Sigmoid colon (tissue), 6 donors: ENCODE measurements at regions not wholly inside any gene's neighbourhood (a gene's known extent, or its start where the extent isn't known, plus 50 kb on each side); places are given as distances from the start of the nearest gene placed in this dataset.

Experiments
- DNase-seq: peaks from one replicate; pipeline ENCODE4 v3.0.0-alpha.2; 2019
- H3K27ac ChIP-seq, 4 donors: fragments of 200-600 bp; sonication (generic); one replicate each; pipeline ENCODE4 v1.5.1; 2016 to 2019; ENCODE audit warnings: mild to moderate bottlenecking in 1 of 4
- H3K27me3 ChIP-seq, 3 donors: fragments of 200-600 bp; sonication (generic); one replicate each; pipeline ENCODE4 v1.5.1; 2019; ENCODE audit warnings: mild to moderate bottlenecking in 1 of 3
- H3K36me3 ChIP-seq, 4 donors: fragments of 200-600 bp; sonication (generic); one replicate each; pipeline ENCODE4 v1.5.1; 2016 to 2019
- H3K4me1 ChIP-seq, 4 donors: fragments of 200-600 bp; sonication (generic); one replicate each; pipeline ENCODE4 v1.5.1; 2017 to 2019
- H3K4me3 ChIP-seq, 4 donors: fragments of 200-600 bp; sonication (generic); one replicate each; pipeline ENCODE4 v1.5.1; 2017 to 2019; ENCODE audit warnings: mild to moderate bottlenecking in 2 of 4, moderate library complexity in 1 of 4
- H3K9me3 ChIP-seq, 4 donors: fragments of 200-600 bp in 3 of 4; sonication (generic) in 3 of 4; one replicate each; pipeline versions ENCODE4 v1.5.1 to v1.6.1; 2013 to 2019
- CTCF ChIP-seq, 4 experiments: fragments of 450-650 bp in 3 of 4; fragments of 200-600 bp in 1 of 4; IDR thresholded peaks; one replicate each; pipeline ENCODE4 v1.5.1; 2016 to 2019; ENCODE audit warnings: antibody characterized with exemption in 4 of 4, mild to moderate bottlenecking in 3 of 4, moderate library complexity in 2 of 4
- EP300 ChIP-seq, 4 donors: sonication (generic); formaldehyde crosslinking; IDR thresholded peaks; one replicate each; pipeline ENCODE4 v1.6.1; 2017; ENCODE audit warnings: antibody characterized with exemption in 4 of 4
- POLR2A ChIP-seq, 2 donors: fragments of 450-650 bp; IDR thresholded peaks; one replicate each; pipeline ENCODE4 v1.6.1; 2016; ENCODE audit warnings: antibody characterized with exemption in 2 of 2, mild to moderate bottlenecking in 2 of 2, moderate library complexity in 2 of 2
- POLR2AphosphoS5 ChIP-seq, 4 donors: sonication (generic); formaldehyde crosslinking; IDR thresholded peaks; one replicate each; pipeline ENCODE4 v1.6.1; 2017; ENCODE audit warnings: antibody characterized with exemption in 4 of 4
- WGBS, 2 donors: extraction: QIAGEN DNeasy Blood & Tissue Kit; methylation state at CpG; one replicate each; pipeline ENCODE4 v1.1.7; 2013; 5-methylcytosine and 5-hydroxymethylcytosine counted together
- intact Hi-C: fragments of 100-400 bp; cut with DNase I; formaldehyde crosslinking; loops from one replicate; pipeline ENCODE4 v1.15.1; 2023
- donor health status: healthy with polysubstance abuse.
- donor health status: healthy.

GRCh38 chr6:51396583-51396982, 577.9 kb downstream of the TFAP2B start:
- no peaks in the 10 kb centered on the region for H3K4me1 ChIP-seq
- H3K36me3 ChIP-seq: no peaks in the 10 kb centered on the region
- H3K27me3 ChIP-seq: no peaks in the 10 kb centered on the region
- H3K27ac ChIP-seq: no peak overlapping the region
- TF ChIP-seq POLR2A (IDR thresholded peaks at IDR 0.05) (no peak), POLR2AphosphoS5 (IDR thresholded peaks at IDR 0.05) (no peak), EP300 (IDR thresholded peaks at IDR 0.05) (no peak), CTCF (IDR thresholded peaks at IDR 0.05) (no peak)
- no peak for DNase-seq
- no peak overlapping the region for H3K4me3 ChIP-seq
- H3K9me3 ChIP-seq: no peaks in the 10 kb centered on the region
- intact Hi-C loops: no loop called here

- no peaks in the 10 kb centered on the region for H3K4me1 ChIP-seq
- 79 to 86% methylated on average over 5 of the region's 5 CpGs for WGBS, 2 donors
- H3K27ac ChIP-seq: no peak overlapping the region
- DNase-seq: no peak
- no peaks in the 10 kb centered on the region for H3K36me3 ChIP-seq
- intact Hi-C loops: no loop called here
- H3K9me3 ChIP-seq: no peaks in the 10 kb centered on the region
- no peaks in the 10 kb centered on the region for H3K27me3 ChIP-seq
- H3K4me3 ChIP-seq: no peak overlapping the region
- TF ChIP-seq POLR2AphosphoS5 (IDR thresholded peaks at IDR 0.05) (no peak), POLR2A (IDR thresholded peaks at IDR 0.05) (no peak), EP300 (IDR thresholded peaks at IDR 0.05) (no peak), CTCF (IDR thresholded peaks at IDR 0.05) (no peak)
These were observed 579.5 kb downstream of the TFAP2B start for GRCh38 chr6:51398064-51398705.

- TF ChIP-seq POLR2AphosphoS5 (IDR thresholded peaks at IDR 0.05): no peak
- TF ChIP-seq POLR2A (IDR thresholded peaks at IDR 0.05): no peak
- no peak for TF ChIP-seq CTCF (IDR thresholded peaks at IDR 0.05)
- no peak for TF ChIP-seq EP300 (IDR thresholded peaks at IDR 0.05)
These were observed 580.1 kb downstream of the TFAP2B start for GRCh38 chr6:51398793-51399192.

GRCh38 chr6:51410453-51410852, 591.8 kb downstream of the TFAP2B start:
- Histone ChIP-seq H3K36me3 (no peaks in the 10 kb centered on the region), H3K4me1 (no peaks in the 10 kb centered on the region), H3K4me3 (no peak overlapping the region), H3K9me3 (no peaks in the 10 kb centered on the region), H3K27ac (no peak overlapping the region), H3K27me3 (no peaks in the 10 kb centered on the region)
- WGBS, 2 donors: 88 to 92% methylated on average over 25 of the region's 25 CpGs
- TF ChIP-seq POLR2AphosphoS5 (IDR thresholded peaks at IDR 0.05): no peak
- TF ChIP-seq EP300 (IDR thresholded peaks at IDR 0.05): no peak
- TF ChIP-seq CTCF (IDR thresholded peaks at IDR 0.05): no peak
- no peak for TF ChIP-seq POLR2A (IDR thresholded peaks at IDR 0.05)
- no peak for DNase-seq
- intact Hi-C loops: no loop called here

More at GRCh38 chr6:51398793-51399192, 580.1 kb downstream of the TFAP2B start:
- 74 to 86% methylated on average over 5 of the region's 5 CpGs for WGBS, 2 donors
- no peaks in the 10 kb centered on the region for H3K27me3 ChIP-seq
- no peak overlapping the region for H3K4me3 ChIP-seq
- no peaks in the 10 kb centered on the region for H3K4me1 ChIP-seq
- DNase-seq: no peak
- H3K36me3 ChIP-seq: no peaks in the 10 kb centered on the region
- intact Hi-C loops: no loop called here
- H3K9me3 ChIP-seq: no peaks in the 10 kb centered on the region
- H3K27ac ChIP-seq: no peak overlapping the region
